ENCODE measurements at regions not wholly inside any gene's neighbourhood (a gene's known extent, or its start where the extent isn't known, plus 50 kb on each side); places are given as distances from the start of the nearest gene placed in this dataset.

- no peak for DNase-seq (ENCODE audit: low read depth)
These were observed 150.1 kb upstream of the BMPER start for GRCh38 chr7:33754933-33755928.

DNA sequence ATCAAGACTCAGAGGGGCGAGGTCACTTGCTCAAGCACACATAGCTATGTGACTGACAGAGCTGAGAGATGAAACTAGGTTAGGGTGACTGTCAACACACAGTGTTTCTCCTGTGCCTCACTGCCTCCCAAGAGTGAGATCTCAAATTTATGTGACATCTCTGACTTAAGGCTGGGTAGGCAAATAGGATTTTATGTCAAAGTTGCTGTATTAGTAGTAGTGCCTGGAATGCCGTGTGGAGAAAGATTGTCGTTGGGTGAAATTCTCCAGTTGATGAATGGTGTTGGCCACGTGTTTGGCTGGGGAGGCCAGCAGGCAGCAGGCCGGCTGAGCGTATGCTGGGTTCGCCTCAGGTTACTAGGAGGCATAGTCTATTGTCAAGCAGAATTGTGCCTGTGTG, 148.3 kb upstream of the BMPER start:
- DNase-seq (ENCODE audit: low read depth): no peak

DNA sequence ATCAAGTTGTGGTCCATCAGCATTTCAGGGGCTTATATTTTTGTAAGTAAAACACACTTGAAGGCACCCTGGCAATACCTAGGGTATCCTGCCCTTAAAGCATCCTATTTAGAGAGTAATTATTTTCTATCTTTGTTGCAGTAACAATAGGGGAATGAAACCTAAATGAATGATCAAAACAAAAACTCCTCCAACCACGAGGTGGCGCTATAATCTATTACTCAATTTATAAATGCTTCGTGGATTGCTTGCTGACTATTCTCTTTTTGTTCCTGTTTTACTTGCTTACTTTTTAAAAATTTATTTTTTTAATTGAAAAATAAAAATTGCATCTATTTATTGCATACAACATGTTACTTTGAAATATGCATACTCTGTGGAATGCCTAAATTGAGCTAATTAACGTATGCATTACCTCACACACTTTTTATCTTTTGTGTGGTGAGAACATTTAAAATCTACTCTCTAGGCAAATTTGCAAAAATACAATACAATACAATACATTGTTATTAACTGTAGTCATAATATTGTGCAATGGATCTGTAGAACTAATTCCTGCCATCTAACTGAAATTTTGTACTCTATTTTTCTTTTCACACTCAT, 147.7 kb upstream of the BMPER start:
- no peak for DNase-seq (ENCODE audit: low read depth)

DNA sequence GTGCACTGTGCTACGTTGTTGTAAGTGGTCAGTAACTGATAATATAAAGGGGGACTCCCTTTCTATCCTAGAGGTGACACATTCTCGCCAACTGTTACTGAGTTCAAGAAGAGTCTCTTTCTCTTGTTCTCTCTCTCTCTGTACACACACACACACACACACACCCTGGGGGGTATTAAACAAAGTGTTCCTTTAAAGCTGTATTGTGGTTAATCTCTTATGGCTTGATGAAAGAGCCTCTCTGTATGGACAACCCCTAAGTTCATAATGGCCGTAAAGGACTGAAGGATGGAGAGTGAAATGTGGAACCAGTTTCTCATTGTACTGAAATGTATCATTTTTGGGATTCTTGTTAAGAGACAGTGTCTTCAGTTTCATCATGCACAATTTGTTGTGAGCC, 145.2 kb upstream of the BMPER start:
- DNase-seq (ENCODE audit: low read depth): no peak

DNA sequence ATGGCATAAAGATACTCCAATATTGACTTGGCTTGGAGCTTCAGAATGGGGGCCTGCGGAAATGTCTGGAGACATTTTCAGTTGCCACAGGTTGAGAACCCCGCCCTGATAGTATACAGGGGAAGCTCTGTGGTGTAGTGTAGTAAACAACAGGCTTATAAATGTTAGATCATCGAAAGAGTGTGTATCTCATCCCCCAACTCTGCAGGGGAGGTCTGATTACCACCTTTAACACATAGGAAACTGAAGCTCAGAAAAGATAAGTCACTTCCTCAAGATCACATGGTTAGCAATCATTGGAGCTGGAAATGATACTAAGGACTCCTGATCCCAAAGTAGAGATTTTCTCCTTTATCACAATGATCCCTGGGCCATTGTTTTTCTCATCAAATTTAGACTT, 144.5 kb upstream of the BMPER start:
- no peak for DNase-seq (ENCODE audit: low read depth)

- DNase-seq (ENCODE audit: low read depth): no peak
These were observed 143.8 kb upstream of the BMPER start for GRCh38 chr7:33761449-33762080.

- DNase-seq (ENCODE audit: low read depth): no peak
These were observed 143.0 kb upstream of the BMPER start for GRCh38 chr7:33762151-33762910.

DNA sequence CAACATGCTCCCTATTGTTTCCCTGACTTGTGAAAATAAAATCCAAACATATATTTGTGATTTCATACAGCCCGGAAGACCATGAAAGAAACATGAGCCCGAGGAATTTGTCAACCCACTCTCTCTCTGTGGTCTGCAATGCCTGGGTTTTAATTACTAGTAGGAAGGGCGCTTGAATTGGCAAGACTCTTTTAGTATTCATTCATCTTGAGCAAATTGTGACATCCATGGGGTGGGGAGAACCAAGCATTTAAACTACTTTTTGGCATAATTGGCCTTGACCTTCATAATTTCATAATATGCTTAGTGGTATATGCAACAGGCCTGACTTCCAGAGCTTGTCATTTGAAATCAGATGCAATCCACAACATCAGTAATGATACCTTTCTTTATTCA, 142.4 kb upstream of the BMPER start:
- peak; percentile 94 for DNase-seq (ENCODE audit: low read depth)

DNA sequence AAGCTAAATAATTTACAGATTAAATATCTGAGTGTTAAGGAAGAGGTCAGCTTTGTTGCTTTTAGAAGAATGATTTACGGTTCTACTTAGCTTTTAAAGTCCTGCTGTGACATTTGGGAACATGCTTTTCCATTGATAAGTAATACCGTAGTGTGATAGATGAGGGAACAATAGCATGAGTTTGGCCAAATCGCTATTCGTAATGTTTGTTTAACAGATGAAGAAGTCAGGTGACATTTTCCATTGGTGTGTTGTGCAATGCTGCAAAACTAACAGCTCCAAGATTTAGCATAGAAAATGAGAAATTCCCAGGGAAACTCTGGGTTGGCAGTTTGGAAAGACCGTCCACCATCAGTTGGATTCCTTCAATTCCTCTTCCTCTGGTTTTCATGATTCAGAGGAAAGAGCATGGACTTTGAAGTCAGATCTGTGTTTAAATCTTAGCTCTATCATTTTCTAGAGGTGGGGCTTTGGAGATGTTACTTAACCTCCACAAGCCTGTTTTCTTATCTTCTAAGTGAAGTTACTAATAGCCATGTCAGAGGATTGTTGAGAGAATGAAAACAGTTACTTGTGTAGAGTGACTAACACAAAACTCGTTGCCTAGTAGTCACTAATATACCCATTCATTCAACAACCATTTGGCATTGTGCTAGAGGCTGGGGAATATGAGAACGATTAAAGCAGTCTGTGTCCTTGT, 140.4 kb upstream of the BMPER start:
- no peak for DNase-seq (ENCODE audit: low read depth)

GRCh38 chr7:33766405-33766804, 138.9 kb upstream of the BMPER start:
- DNase-seq (ENCODE audit: low read depth): no peak

DNA sequence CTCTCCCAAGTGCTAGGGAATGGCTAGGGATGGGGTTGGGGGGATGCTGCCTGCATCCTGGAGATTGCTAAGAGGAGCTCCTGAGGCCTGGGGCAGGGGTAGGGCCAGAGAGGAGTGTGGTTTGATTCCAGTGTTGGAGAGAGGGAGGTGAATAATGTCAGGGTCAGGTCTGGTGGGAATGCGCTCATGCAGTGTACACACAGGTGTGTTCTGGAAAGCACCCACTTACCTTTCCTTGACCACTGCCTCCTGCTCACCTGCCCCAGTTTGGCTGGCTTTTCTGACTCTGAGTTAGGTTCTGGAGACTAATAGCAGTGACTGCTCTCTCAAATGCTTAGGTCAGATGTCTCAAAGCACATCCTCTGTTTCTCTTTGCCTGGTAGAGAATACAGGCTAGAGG, 135.4 kb upstream of the BMPER start:
- DNase-seq (ENCODE audit: low read depth): no peak

- DNase-seq (ENCODE audit: low read depth): peak; percentile 86
These were observed 134.8 kb upstream of the BMPER start for GRCh38 chr7:33770576-33770975.

DNA sequence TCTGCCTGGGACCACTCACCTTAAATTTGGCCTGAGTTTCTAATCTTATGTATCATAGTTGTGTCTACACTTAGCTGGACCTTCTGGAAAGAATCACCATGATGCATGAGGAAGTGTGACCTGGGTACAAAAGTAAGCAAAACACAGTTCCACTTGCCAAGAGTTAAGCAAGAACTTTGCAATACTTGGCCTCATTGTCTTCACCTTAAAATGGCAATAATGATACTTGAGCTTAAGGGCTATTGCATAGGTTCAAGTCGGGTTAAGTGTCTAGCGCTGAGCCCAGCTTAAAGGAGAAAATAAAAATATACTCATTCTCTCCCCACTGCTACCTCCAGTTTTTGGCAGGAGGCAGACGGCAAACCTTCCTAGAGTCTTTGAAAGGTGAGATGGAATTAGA, 133.9 kb upstream of the BMPER start:
- DNase-seq (ENCODE audit: low read depth): peak; percentile 72

GRCh38 chr7:33773053-33773452, 132.3 kb upstream of the BMPER start:
- peak; percentile 39 for DNase-seq (ENCODE audit: low read depth)

- peak; percentile 97 for DNase-seq (ENCODE audit: low read depth)
These were observed 130.4 kb upstream of the BMPER start for GRCh38 chr7:33774762-33775523.

DNA sequence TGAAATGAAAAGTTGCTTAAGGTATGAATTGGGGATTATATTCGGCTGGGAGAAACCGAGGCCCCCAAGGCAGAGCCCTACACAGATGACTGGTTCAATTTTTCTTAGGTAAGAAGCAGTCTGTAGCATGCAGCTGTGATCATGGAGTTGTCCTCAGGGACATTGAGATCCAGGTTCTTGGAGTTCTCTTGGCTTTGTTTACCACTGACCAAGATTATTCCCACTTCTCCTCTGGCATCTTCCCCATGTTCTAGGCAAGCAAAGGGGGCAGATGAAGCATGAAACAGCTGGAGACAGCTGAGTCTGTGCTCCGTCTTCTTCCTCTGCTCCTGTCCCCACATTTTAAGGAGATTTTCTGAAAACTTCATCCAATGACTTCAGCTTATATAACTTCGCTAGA, 129.5 kb upstream of the BMPER start:
- no peak for DNase-seq (ENCODE audit: low read depth)

DNA sequence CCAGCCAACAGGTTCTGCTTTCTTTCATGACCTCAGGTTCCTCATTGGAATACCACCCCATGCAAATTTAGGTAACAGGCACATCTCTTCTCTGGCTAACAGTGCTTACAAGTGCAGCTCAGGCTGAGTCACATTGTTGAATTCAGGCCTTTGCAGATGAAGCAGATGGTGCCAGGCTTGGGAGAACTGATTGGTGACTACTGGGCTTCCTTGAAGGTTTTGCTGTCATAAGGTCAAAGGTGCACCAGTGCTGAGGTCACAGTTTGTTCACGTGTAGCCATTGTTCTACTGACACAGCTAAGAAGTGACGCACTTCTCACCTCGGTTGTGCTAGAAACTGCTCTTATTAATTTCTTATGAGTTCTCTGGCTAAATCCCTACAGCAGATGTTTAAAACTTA, 128.6 kb upstream of the BMPER start:
- peak; percentile 16 for DNase-seq (ENCODE audit: low read depth)

- no peak for DNase-seq (ENCODE audit: low read depth)
These were observed 127.1 kb upstream of the BMPER start for GRCh38 chr7:33778195-33778594.

DNA sequence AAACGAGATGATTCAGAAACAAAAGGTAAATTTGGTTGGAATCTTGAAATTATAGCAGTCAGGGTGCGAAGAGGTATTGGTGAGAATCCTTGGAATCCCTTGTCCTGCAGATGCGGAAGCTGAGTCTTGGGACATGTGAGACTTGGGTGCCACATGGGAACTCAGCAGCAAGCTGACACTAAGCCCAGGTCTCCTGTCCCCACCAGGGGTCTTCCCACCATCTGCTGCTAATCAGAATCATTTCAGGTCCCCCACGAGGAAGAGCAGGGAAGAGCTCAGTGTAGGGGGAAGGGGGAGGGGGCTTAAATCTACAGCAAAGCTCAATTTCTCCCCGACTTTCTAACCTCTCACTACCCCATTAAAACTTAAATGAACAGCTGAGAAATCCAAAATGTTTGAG, 126.1 kb upstream of the BMPER start:
- DNase-seq (ENCODE audit: low read depth): no peak

GRCh38 chr7:33781167-33781566, 124.2 kb upstream of the BMPER start:
- DNase-seq (ENCODE audit: low read depth): no peak

DNA sequence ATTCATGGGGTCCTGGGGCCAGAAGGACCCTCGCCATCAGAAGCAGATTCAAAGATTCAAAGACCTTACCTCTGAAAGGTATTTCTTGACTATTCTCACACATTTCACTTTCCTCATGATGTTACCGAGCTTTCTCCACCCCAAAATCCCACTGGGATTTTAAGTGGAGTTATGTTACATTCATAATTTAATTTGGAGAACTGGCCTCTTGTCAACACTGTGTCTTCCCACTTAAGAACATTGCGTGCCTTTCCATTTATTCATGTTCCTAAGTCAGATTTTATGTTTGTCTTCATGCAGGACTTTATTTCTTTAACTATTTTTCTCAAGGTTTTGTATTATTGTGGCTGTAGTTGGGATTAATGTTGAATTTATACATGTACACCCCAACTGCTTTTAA, 123.5 kb upstream of the BMPER start:
- peak; percentile 84 for DNase-seq (ENCODE audit: low read depth)

Measured in fibroblast of gingiva (primary cell).